Stimulated activated CD4-positive, alpha-beta T cell treated with anti-CD3 and anti-CD28 coated beads, TNF-alpha, amount 100 ng/mL, for 24 hours (primary cell): ENCODE measurements at regions not wholly inside any gene's neighbourhood (a gene's known extent, or its start where the extent isn't known, plus 50 kb on each side); places are given as distances from the start of the nearest gene placed in this dataset.
"Not testable (repeated sequence)": the region's sequence is repeated elsewhere in the genome, so short reads cannot be mapped to it uniquely, and the experiment has no call there.

Source experiments
- DNase-seq, 3 experiments: peaks; one replicate each; pipeline ENCODE4 v3.0.0-alpha.2; 2020; ENCODE audit warnings: low read depth in 3 of 3

DNA sequence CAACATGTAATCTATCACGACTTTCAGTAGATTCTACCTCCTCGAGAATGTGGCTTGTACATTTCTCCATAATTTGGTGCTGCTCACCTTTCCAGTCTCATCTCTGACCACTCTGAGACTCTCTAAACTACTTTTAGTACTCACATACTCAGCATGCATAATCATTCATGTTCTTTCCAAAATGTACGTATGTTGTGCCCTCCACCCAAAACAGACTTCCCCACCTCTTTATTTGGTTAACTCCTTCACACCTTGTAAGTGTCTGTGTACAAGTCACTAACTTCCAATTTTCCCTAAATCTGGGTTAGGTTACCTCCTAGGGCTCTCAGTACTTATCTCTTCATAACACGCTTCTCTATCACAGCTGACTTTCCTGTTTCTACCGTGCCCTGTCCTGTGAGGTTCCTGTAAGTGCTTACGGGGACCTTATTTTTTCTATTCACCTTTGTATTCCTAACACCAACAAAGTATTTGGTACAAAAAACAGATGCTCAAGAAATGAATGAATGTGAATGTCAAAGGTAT, 186.2 kb upstream of the MKLN1 start:
- DNase-seq: no peak

DNA sequence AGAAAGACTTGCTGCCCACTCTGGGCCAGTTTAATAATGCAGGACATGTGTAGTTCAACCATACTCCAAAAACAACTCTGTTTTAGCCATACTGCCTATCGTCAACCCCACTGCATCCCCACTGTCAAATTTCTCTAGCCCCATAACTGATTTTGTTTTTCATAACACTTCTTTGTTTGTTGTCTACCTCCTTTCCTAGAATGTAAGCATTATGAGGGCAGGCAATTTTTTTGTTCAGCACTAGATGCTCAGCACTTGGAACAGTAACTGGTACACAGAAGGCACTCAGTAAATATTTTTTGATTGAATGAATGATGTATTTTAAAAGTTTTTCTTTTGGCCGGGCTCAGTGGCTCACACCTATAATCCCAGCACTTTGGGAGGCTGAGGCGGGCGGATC, 183.8 kb upstream of the MKLN1 start:
- no peak for DNase-seq

DNA sequence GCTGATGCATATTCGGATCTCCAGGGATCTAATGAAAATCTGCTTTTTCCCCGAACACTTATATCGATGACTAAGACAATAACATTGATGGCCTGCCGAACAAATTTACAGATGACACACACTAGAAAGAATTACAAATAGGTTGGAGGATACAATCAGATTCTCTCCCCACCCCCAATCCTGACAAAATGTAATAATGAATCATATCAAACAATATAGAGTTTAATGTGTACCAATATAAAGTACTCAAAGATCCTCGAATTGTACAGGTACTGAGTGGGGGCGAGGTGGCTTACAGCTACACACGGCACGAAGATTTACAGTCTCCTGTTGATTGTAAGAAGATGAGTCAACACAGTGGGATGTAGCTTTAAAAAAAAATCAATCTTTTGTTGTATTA, 182.7 kb upstream of the MKLN1 start:
- no peak for DNase-seq

DNA sequence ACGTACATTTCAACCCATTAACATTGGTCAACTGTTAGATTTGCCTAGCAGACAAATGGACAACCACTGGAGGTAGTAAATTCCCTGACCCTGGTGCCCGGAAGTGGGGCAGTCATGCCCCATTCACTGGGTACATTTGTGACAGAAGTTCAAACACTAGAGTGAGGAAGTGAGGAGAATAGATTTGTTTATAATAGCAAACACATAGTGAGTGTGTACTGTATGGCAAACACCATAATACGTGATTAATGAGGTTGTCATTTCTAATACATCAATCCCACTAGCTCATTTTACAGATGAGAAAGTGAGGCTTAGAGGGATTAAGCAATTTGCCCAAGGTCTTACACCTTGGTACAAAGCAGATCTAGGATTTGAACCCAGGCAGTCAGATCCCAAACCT, 181.9 kb upstream of the MKLN1 start:
- DNase-seq: no peak

DNA sequence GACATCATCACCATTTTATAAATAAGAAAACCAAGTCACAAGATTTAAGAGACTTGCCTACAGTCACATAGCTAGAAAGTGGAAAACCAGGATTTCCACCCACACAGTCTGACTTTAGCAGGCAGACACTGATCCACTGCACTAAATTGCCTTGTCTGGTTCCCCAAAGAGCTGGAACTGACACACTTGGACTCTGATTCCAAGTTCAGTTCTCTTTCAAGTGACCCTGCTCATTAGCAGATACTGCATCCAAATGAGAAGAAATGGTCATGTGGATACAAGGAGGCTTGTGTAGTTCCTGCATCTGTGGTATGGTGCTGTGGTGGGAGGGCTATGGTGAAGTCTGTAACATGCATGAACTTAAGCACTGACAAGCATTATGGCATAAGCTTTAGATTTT, 180.1 kb upstream of the MKLN1 start:
- no peak for DNase-seq

DNA sequence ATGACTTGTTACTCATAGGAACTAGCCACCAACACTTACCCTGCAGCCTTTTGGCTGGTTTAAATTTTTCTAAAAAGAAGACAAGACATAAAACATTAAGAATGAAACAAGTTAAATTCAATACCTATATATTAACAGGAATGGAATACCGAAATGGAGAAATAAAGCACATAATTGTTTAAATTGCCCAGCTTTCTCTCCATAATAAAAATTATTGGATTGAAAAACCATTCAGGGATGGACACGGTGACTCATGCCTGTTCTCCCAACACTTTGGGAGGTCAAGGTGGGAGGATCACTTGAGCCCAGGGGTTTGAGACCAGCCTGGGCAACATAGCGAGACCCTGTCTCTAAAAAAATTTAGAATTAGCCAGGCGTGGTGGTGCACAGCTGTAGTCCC, 179.4 kb upstream of the MKLN1 start:
- no peak for DNase-seq

DNA sequence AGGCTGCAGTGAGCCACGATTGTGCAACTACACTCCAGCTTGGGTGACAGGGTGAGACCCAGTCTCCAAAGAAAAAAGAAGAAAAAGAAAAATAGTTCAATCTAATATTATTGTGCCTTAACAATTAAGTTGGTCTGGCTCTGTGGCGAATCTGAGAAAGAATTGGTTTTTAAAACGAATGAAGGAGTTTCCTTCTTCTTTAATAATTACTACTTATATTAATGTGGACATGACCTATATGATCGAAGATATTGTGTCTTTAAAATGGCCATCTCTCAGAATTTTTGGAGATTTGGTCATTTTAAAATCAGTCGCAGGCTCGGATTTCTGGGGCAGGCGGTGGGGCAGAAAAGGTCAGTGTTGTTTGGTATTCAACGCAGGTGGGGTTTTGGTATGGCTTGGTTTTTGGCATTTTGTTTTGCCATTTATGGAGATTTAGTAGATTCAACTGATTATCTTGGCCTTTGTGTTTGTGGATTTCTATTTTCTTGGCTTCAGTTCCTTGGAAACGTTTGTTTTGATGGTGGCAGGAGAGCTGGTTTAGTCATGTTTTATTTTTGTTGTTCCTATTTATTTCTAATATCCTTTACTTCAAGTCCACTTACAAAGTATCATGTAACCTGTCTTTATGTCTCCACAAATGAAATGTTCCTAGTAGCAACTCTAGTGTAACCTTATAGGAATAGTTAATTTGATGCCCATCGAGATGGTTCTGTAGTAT, 178.8 kb upstream of the MKLN1 start:
- no peak for DNase-seq

DNA sequence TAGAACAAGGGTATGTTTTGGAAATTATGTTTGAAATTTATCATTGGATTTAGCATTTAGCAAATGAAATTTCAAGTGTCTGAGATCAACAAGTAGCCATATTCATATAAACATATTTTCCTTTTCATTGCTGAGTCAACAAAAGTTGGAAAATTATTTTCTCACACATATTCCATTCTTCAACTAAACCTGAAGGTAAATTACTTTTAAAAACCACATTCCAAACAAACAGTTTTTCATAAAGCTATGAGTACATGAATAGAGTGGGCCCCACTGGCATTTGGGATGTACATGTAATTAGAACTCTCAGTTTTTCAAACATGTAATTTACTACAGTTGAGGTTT, 178.3 kb upstream of the MKLN1 start:
- DNase-seq: no peak

DNA sequence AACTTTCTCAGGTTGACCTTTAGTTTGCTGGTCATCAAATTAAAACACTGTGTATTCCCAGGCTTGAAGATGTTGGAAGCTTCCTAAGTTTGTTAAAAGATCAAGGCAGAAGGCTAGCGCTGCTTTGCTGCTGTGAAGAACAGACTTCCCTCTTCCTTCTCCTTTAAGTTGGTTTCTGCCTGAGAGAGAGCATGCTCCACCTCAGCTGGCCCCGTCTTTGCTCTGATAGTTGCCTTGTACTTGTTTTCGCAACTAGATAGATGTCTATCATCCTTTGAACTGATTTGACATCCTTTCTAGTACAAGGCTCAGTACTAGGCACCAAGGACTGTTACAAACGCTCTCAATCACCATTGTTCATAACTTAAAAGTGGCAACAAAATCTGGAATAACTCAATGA, 177.8 kb upstream of the MKLN1 start:
- DNase-seq: no peak

DNA sequence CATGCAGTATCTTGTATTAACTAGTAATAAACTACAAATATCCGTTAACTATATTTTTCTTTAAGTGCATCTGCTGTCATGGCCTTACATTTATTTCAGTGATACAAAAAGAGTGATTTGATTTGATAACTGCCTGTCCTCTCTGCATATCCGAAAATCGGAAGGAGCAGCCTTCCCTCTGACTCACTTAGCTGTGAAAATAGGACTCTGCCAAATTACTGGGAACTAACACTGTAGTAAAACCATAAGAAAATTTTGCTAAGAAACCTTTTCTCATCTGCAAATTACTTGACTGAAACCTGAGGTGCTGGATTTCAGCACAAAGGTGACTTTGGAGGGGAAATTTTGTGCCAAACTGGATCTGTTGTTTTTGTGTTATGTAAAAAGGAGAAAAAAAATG, 176.6 kb upstream of the MKLN1 start:
- no peak for DNase-seq

DNA sequence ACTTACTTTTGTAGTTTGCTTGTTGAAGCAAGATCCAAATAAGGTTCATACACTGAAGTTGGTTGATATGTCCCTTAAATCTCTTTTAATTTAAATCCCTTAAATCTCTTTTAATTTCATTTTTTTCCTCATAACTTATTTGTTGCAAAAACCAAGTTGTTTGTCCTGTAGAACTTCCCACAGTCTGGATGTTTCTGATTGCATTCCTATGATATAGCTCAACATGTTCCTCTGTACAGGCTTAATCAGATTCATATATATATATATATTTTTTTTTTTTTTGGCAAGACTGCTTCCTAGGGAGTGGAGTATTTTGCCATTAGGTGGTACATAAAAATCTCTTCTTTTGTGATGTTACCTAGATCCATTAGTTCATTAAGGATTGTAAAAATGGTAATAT, 174.9 kb upstream of the MKLN1 start:
- no peak for DNase-seq

DNA sequence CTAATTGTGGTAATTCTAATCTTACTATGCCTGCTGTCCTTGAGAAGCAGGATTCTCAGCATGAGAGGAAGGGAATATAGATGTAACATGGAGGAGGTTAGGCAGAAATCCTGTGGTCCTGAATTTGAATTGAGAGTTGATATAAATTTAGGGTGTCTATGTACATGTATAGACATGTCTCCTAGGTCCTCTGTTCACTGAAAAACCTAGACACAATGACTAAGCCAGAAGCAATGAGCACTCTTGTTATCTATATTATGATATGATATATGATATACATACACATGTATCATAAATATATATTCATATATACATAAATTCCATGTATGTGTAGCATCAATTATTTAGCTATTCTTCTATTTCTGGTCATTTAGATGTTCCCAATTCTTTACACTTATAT, 173.3 kb upstream of the MKLN1 start:
- no peak for DNase-seq

DNA sequence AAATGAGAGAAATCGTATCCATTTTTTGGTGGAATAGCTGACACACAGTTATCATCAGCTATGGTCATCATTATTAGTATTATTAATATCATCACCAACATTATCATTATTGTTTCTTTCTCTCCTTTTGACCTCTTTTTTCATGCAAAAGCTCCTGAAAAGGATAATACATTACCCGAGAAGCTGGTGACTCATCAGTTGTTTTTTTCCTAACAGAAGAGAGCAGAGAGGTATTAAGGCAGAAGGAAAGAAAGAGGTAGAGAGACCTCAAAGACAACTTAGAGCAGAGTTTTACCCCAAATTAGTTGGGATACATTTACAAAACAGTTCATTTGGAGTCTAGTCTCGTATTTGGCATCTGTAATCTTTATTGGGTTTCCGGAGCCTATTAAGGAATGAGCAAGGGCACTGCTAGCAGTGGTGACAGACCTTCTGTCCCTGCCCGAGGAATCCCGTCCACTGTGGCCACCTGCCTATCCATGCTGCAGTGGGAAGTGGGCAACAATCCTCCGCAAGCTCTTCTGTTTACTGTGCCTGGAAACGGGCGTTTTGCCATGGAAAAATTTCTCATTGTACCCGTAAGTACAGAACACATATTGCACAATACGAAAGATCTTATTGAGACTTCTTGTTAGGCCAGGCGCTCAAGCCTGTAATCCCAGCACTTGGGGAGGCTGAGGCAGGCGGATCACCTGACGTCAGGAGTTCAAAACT, 170.0 kb upstream of the MKLN1 start:
- DNase-seq: no peak

DNA sequence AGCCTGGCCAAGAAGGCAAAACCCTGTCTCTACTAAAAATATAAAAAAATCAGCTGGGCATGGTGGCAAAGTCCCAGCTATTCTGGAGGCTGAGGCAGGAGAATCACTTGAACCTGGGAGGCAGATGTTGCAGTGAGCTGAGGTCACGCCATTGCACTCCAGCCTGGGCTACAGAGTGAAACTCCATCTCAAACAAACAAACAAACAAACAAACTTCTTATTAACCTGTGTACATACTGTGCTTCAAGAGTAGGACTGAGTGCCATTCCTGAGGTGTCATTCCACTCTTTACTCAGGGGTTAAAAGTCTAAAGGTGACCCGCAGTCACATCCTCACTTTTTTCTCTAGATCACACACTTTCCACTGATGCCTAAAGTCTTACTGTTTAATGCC, 169.4 kb upstream of the MKLN1 start:
- DNase-seq: not testable (repeated sequence)

DNA sequence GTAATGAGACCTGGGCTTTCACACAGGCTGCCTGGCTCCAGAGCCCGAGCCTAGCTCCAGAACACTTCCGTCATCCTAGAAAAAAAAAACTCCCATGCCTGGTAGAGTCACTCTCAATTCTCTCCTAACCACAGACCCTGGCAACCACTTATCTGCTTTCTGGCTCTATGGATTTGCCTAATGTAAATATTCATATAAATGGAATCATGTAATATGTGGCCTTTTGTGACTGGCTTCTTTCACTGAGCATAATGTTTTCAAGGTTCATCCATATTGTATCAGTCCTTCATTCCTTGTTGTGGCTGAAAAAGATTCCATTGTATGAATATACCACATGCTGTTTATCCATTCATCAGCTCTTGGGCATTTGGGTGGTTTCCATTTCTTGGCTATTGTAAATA, 167.7 kb upstream of the MKLN1 start:
- DNase-seq: no peak

DNA sequence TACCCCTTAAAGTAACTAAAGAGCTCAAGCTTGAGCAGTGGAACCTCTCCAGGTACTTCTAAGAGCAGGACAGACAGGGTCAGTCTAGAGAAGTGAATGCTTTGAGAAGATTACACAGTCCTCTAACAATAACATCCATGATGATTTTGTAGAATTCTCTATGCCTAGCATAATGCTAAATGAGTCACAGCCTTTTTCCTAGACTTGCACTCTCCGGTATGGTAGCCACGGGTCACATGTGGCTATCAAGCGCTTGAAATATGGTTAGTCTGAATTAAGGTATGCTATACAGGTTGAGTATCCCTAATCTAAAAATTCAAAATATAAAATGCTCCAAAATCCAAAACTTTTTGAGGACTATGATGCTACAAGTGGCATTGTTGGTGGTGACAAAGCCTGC, 166.6 kb upstream of the MKLN1 start:
- no peak for DNase-seq

DNA sequence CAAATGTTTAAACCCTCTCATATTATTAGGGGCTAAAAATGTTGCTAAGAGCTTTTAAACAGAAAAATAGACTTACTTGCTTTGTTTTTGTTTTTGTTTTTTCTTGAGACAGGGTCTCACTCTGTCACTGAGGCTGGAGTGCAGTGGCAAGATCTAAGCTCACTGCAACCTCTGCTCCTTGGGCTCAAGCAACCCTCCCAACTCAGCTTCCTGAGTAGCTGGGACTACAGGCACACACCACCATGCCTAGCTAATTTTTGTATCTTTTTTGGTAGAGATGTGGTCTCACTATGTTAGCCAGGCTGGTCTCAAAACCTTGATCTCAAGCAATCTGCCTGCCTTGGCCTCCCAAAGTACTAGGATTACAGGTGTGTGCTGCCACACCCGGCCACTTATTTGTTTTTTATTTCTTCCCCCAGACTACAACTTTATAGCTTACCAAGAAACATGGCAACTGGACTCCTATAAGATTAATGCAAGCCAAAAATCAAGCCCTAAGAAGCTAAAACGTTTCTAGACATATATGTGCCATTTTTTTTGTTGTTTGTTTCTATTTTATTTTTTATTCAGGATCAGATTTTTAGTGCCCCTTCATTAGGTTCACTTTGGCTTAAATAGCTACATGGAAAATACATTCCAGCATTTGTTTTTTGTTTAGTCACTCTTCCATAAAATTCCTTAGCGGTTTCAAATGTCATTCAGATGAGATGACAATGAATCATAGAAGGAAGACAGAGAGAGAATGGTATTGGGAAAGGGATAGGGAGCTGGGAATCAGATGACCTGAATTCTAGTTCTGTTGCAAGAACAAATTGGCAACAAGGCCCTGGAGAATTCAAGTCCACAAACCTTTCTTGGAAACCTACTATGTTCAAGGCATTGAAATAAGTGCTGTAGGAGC, 163.4 kb upstream of the MKLN1 start:
- no peak for DNase-seq

DNA sequence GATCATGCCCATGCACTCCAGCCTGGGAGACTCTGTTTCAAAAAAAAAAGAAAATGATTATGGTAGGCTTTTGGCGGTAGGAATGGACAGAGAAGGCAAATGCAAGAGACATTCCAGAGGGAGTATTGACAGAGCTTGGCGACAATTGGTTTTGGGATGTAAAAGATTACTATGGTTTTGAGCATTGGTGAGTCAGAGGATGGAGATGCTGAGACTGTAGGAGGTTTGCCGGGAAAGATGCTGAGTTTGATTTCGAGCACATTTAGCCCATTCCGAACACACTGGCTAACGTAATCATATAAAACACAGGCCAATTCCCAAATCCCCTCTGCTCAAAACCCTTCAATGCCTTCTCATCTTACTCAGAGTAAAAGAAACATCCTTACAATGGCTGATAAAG, 161.6 kb upstream of the MKLN1 start:
- no peak for DNase-seq

DNA sequence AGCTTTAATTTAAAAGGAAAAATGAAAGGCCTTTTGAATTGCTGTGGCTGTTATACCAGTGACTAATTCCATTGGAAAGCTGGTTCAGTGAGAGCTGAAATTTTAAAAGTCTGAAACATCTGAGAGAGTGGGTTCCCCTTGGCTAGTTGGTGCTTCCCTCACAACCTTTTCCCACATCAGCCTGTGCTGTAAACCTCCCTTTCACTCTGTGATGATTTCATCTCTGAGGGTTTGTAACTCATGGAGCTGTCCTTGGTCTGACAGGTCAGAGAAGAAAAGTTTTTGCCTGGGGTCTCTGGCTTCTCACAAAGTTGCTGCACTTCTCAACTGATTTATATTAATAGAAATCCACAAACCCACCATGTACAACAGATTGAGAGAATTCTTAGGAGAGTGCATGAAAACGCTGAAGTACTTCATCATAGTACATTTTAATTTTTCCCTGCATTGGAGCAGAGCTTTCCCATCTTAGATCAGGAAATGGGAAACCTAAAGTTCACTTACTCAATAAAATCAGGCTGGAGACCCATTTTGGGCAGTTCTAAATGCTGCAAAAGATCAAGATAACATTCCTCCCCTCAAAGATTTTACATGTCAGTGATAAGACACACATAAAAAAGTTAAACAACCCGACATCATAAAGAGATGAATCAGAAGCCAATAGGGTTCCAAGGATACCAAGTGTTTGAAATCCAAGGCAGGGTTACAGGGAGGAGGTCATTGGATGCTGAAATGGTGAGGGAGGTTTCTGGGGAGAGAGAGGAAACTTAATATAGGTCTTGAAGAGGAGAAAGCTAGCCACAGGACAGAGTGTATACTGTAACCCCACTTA, 157.0 kb upstream of the MKLN1 start:
- no peak for DNase-seq

DNA sequence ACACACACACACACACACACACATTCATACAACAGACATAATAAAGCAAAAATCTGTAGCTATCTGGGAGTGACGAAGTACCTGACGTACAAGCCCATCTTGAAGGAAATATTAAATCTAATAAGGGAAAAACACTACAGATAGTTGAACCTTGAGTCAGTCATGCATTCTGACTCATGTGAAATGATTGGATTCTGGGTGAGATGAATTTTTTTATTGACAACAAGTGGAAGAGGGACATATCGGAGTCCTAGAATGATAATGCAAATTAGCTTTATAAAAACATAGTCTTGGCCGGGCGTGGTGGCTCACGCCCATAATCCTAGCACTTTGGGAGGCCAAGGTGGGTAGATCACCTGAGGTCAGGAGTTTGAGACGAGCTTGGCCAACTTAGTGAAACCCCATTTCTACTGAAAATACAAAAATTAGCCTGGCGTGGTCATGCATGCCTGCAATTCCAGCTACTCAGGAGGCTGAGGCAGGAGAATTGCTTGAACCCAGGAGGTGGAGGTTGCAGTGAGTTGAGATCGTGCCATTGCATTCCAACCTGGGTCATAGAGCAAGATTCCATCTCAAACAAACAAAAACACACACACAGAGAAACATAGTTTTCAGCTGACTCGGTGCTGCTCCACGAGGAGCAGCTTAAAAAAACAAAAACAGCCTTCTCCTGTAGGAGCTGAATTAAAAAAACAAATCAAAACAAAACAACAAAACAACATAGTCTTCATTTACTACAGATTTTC, 154.4 kb upstream of the MKLN1 start:
- no peak for DNase-seq

DNA sequence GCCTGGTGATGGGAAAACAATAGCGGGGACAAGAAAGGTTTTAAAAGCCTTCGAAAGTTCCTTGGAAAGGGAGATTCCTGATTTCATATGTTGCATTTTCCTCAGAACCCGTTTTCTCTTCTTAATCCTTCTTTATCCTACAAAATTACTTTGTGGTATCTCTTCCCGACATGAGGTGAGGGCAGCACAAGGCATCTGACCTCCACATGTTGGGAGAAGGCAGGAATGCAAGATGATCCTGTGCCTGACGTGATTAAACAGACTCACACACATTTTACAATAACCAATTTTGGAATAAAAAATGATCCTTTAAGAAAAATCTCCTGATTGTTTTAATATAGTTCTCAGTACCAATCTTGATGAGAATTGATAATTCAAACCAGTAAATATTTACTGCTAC, 153.3 kb upstream of the MKLN1 start:
- no peak for DNase-seq
